OCI-LY3 (cell line): ENCODE measurements at regions not wholly inside any gene's neighbourhood (a gene's known extent, or its start where the extent isn't known, plus 50 kb on each side); places are given as distances from the start of the nearest gene placed in this dataset.

Experiments used
- EZH2phosphoT487 ChIP-seq: fragments of 200-600 bp; shearing (Covaris generic); IDR thresholded peaks from 2 replicates; pipeline ENCODE4 v1.6.1; 2018; ENCODE audit warnings: antibody characterized with exemption, mixed run types, low read depth
- TF ChIP-seq, protein P1 (sequence below): fragments of 200-600, 300-600 bp; sonication (generic); IDR thresholded peaks from 2 replicates; pipeline ENCODE4 v1.5.1; 2014; ENCODE audit warnings: antibody characterized with exemption, low read length, low read depth

GRCh38 chr1:195898373-195898772, 709.9 kb downstream of the KCNT2 start:
- TF ChIP-seq, protein P1, sequence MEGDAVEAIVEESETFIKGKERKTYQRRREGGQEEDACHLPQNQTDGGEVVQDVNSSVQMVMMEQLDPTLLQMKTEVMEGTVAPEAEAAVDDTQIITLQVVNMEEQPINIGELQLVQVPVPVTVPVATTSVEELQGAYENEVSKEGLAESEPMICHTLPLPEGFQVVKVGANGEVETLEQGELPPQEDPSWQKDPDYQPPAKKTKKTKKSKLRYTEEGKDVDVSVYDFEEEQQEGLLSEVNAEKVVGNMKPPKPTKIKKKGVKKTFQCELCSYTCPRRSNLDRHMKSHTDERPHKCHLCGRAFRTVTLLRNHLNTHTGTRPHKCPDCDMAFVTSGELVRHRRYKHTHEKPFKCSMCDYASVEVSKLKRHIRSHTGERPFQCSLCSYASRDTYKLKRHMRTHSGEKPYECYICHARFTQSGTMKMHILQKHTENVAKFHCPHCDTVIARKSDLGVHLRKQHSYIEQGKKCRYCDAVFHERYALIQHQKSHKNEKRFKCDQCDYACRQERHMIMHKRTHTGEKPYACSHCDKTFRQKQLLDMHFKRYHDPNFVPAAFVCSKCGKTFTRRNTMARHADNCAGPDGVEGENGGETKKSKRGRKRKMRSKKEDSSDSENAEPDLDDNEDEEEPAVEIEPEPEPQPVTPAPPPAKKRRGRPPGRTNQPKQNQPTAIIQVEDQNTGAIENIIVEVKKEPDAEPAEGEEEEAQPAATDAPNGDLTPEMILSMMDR, result no peak
- TF ChIP-seq EZH2phosphoT487, result no peak
